ENCODE measurements at regions not wholly inside any gene's neighbourhood (a gene's known extent, or its start where the extent isn't known, plus 50 kb on each side); places are given as distances from the start of the nearest gene placed in this dataset.

DNA sequence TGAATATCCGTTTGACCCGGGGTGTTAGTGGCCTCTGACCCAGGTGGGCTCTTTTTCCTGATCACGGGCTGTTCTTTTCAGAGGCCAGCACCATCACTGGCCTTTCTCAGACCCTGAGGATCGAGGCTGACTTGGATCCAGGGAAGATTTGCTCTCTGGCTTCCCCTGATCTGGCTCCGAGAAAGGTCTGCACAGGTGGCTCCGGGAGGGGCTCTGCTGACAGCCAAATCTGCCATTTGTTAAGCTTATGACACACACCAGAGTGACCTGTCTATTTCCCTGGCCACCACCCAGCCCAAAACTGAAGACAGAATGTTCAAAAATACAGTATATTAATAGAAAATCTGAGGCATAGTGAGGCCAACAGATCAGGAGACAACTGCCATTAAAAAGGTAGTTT is 221.8 kb upstream of the TNRC6C start:
- TF ChIP-seq, protein P1, sequence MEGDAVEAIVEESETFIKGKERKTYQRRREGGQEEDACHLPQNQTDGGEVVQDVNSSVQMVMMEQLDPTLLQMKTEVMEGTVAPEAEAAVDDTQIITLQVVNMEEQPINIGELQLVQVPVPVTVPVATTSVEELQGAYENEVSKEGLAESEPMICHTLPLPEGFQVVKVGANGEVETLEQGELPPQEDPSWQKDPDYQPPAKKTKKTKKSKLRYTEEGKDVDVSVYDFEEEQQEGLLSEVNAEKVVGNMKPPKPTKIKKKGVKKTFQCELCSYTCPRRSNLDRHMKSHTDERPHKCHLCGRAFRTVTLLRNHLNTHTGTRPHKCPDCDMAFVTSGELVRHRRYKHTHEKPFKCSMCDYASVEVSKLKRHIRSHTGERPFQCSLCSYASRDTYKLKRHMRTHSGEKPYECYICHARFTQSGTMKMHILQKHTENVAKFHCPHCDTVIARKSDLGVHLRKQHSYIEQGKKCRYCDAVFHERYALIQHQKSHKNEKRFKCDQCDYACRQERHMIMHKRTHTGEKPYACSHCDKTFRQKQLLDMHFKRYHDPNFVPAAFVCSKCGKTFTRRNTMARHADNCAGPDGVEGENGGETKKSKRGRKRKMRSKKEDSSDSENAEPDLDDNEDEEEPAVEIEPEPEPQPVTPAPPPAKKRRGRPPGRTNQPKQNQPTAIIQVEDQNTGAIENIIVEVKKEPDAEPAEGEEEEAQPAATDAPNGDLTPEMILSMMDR (IDR thresholded peaks at IDR 0.05) = no peak
- TF ChIP-seq POLR2A (IDR thresholded peaks at IDR 0.05) (no peak), POLR2AphosphoS5 (IDR thresholded peaks at IDR 0.05; ENCODE audit: insufficient read depth in 1 of 2, low read depth in 1 of 2) (no peak)

Measured in vagina (tissue), 2 donors.